H7 (cell line): ENCODE measurements at regions not wholly inside any gene's neighbourhood (a gene's known extent, or its start where the extent isn't known, plus 50 kb on each side); places are given as distances from the start of the nearest gene placed in this dataset.
"Not testable (repeated sequence)": the region's sequence is repeated elsewhere in the genome, so short reads cannot be mapped to it uniquely, and the experiment has no call there.

ENCODE experiments used
- DNase-seq: peaks from one replicate; pipeline ENCODE4 v3.0.0; 2012
- H3K27me3 ChIP-seq: 2 replicates; pipeline ENCODE4 v1.6.0; 2011; ENCODE audit warnings: mild to moderate bottlenecking, low read length; ENCODE audit not compliant: control insufficient read depth, insufficient read depth
- H3K36me3 ChIP-seq: replicated peaks from 2 replicates; pipeline ENCODE4 v1.5.1; 2011; ENCODE audit warnings: low read length; ENCODE audit not compliant: control insufficient read depth, insufficient read depth
- H3K4me3 ChIP-seq: 2 replicates; pipeline ENCODE4 v1.5.1; 2011; ENCODE audit warnings: low read depth, mild to moderate bottlenecking, control low read depth, low read length, moderate library complexity; ENCODE audit not compliant: insufficient read depth

- H3K36me3 ChIP-seq: no peaks in the 10 kb centered on the region
- no peak overlapping the region for H3K4me3 ChIP-seq
- no peak for DNase-seq
- no peaks in the 10 kb centered on the region for H3K27me3 ChIP-seq
These were observed 1047.7 kb downstream of the TBL1XR1 start for GRCh38 chr3:176149567-176149966.

GRCh38 chr3:176147251-176147650 lies 1050.0 kb downstream of the TBL1XR1 start:
- Histone ChIP-seq H3K4me3 (no peak overlapping the region), H3K27me3 (no peaks in the 10 kb centered on the region), H3K36me3 (no peaks in the 10 kb centered on the region)
- DNase-seq: no peak

- Histone ChIP-seq H3K4me3 (no peak overlapping the region), H3K36me3 (no peaks in the 10 kb centered on the region), H3K27me3 (no peaks in the 10 kb centered on the region)
- DNase-seq: no peak
These were observed 1055.4 kb downstream of the TBL1XR1 start for GRCh38 chr3:176141837-176142236.

- Histone ChIP-seq H3K4me3 (no peak overlapping the region), H3K36me3 (no peaks in the 10 kb centered on the region), H3K27me3 (no peaks in the 10 kb centered on the region)
- DNase-seq: no peak
These were observed 1076.8 kb downstream of the TBL1XR1 start for GRCh38 chr3:176120507-176120906.

- H3K36me3 ChIP-seq: no peaks in the 10 kb centered on the region
- DNase-seq: no peak
- no peak overlapping the region for H3K4me3 ChIP-seq
- no peaks in the 10 kb centered on the region for H3K27me3 ChIP-seq
These were observed 1077.5 kb downstream of the TBL1XR1 start for GRCh38 chr3:176119826-176120225.

GRCh38 chr3:176106380-176106779 lies 1090.9 kb downstream of the TBL1XR1 start:
- H3K27me3 ChIP-seq: no peaks in the 10 kb centered on the region
- no peak for DNase-seq
- no peaks in the 10 kb centered on the region for H3K36me3 ChIP-seq
- no peak overlapping the region for H3K4me3 ChIP-seq

DNA sequence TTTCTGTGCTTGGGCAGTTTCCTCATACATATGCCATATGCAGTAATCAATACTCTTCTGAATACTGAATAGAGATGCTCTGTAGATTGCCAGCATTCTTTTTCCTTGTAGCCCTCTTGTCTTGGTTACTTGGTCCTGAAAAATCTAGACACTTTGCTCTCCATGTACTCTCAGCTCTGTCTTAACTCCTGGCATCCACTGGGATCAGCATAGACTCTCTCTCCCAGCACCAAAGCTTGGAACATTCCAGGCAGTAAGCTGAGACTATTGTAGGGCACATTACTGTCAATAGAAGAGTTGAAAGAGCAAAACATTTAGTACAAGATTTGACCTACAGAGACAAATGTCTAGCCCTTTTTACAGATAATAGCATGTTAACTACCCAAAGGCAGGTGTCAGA lies 1100.3 kb downstream of the TBL1XR1 start:
- no peaks in the 10 kb centered on the region for H3K36me3 ChIP-seq
- no peak for DNase-seq

GRCh38 chr3:176093892-176094291 lies 1103.4 kb downstream of the TBL1XR1 start:
- DNase-seq, H3K36me3 ChIP-seq, H3K27me3 ChIP-seq, H3K4me3 ChIP-seq: not testable (repeated sequence)

More for the DNA sequence above, 1100.3 kb downstream of the TBL1XR1 start:
- Histone ChIP-seq H3K4me3 (no peak overlapping the region), H3K27me3 (no peaks in the 10 kb centered on the region)

DNA sequence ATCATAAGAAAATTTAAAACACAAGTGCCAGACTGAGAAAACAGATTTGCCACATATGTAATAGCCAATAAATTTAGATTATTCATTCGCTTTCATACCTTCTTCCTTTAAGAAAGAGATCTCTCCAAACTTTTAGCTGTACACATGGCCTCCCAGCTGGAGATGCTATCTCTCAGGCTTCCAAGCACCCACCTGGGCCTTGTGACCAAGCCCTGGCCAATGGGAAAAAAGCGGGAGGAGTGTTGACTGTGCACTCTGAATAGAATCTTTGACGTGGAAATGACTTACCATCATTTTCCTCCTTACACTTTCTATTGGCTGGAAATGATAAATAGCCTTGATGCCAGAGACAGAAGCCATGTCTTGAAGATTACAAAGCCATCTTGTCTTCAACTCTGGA lies 1106.6 kb downstream of the TBL1XR1 start:
- no peaks in the 10 kb centered on the region for H3K27me3 ChIP-seq
- no peak for DNase-seq
- no peaks in the 10 kb centered on the region for H3K36me3 ChIP-seq
- H3K4me3 ChIP-seq: no peak overlapping the region

DNA sequence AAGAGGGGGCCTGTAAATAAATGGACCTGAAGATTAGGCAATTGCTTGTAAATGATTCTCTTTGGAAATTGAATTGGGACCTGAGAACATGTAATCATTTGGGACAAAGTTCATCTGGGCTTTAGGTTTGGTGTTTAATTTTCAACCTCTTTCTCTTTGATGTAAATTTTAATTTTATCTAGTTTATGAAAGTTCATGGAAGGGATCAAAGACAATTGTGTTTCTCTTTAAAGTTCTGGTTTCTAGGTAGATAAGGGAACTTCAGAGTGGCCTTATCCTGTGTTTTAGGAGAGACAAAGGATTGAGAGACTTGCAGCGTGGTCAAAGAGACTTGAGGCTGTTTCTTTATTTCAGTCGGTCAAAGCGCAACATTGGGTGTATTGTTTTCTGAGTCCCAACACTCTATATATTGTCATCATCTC lies 1108.3 kb downstream of the TBL1XR1 start:
- no peaks in the 10 kb centered on the region for H3K27me3 ChIP-seq
- H3K4me3 ChIP-seq: no peak overlapping the region
- H3K36me3 ChIP-seq: no peaks in the 10 kb centered on the region
- DNase-seq: no peak

- DNase-seq: no peak
These were observed 1110.1 kb downstream of the TBL1XR1 start for GRCh38 chr3:176087066-176087697.

DNA sequence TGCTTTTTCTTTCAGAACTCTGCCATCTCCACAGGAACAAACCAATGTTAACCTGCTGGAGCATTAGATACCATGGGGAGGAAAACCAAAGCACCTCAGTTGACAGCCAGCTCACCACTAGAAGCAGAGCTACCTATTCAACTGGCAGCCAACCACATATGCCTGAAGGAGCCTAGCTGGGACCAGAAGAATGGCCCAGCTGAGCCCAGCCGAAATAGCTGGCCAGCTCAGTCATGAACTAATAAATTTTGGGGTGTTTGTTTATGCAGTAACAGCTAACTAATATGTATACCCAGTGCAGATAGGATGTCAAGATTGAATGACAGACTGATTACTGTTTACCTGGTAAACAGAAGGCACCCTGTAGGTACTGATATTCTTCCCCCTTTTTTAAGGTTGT lies 1117.5 kb downstream of the TBL1XR1 start:
- H3K36me3 ChIP-seq: no peaks in the 10 kb centered on the region
- H3K27me3 ChIP-seq: no peaks in the 10 kb centered on the region
- H3K4me3 ChIP-seq: no peak overlapping the region
- no peak for DNase-seq

More at GRCh38 chr3:176087066-176087697, 1110.1 kb downstream of the TBL1XR1 start:
- Histone ChIP-seq H3K27me3 (no peaks in the 10 kb centered on the region), H3K4me3 (no peak overlapping the region), H3K36me3 (no peaks in the 10 kb centered on the region)

GRCh38 chr3:176078906-176079305 lies 1118.4 kb downstream of the TBL1XR1 start:
- Histone ChIP-seq H3K4me3 (no peak overlapping the region), H3K27me3 (no peaks in the 10 kb centered on the region), H3K36me3 (no peaks in the 10 kb centered on the region)
- no peak for DNase-seq

- no peak overlapping the region for H3K4me3 ChIP-seq
- H3K36me3 ChIP-seq: no peaks in the 10 kb centered on the region
- H3K27me3 ChIP-seq: no peaks in the 10 kb centered on the region
- DNase-seq: no peak
These were observed 1121.8 kb downstream of the TBL1XR1 start for GRCh38 chr3:176075491-176075890.

DNA sequence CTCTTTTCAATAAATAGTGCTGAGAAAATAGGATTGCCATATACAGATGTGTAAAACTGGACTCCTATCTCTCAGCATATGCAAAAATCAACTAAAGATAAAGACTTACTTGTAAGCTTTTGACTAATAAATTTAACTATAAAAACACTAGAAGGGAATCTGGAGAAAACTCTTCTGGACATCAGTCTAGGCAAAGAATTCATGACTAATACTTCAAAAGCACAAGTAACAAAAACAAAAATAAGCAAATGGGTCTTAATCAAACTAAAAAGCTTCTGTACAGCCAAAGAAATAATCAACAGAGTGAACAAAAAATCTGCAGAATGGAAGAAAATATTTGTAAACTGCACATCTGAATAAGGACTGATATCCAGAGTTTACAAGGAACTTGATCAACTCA lies 1122.2 kb downstream of the TBL1XR1 start:
- no peak overlapping the region for H3K4me3 ChIP-seq
- DNase-seq: no peak
- no peaks in the 10 kb centered on the region for H3K36me3 ChIP-seq
- no peaks in the 10 kb centered on the region for H3K27me3 ChIP-seq

DNA sequence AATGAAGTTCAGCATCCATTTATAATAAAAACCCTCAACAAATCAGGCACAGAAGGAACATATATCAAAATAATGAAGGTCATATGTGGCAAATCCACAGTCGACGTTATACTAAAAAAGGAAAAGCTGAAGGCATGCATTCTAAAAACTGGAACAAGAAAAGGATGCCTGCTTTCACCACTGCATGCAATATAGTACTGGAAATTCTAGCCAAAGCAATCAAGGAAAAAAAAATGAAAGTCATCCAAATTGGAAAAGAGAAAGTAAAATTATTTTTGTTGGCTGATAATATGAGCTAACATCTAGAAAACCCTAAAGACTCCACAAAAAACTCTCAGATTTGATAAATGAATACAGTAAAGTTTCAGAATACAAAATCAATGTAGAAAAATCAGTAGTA lies 1123.2 kb downstream of the TBL1XR1 start:
- no peak overlapping the region for H3K4me3 ChIP-seq
- no peaks in the 10 kb centered on the region for H3K27me3 ChIP-seq
- no peaks in the 10 kb centered on the region for H3K36me3 ChIP-seq
- DNase-seq: no peak
